ENCODE measurements at regions not wholly inside any gene's neighbourhood (a gene's known extent, or its start where the extent isn't known, plus 50 kb on each side); places are given as distances from the start of the nearest gene placed in this dataset.

- peak in 1 of 3 donors; percentile 6 for DNase-seq
- Mint-ChIP-seq H3K4me1 (no peaks in the 10 kb centered on the region), H3K27ac (no peak overlapping the region), H3K4me3 (no peak overlapping the region), H3K9me3 (no peaks in the 10 kb centered on the region), H3K27me3 (ENCODE audit: low read depth in 3 of 3) (no peaks in the 10 kb centered on the region), H3K36me3 (no peaks in the 10 kb centered on the region)
These were observed 213.3 kb upstream of the MIR17HG start for GRCh38 chr13:91133941-91134802.

GRCh38 chr13:91134803-91135184 is 212.7 kb upstream of the MIR17HG start:
- Mint-ChIP-seq H3K27ac (no peak overlapping the region), H3K4me3 (no peak overlapping the region), H3K9me3 (no peaks in the 10 kb centered on the region), H3K27me3 (ENCODE audit: low read depth in 3 of 3) (no peaks in the 10 kb centered on the region), H3K36me3 (no peaks in the 10 kb centered on the region), H3K4me1 (no peaks in the 10 kb centered on the region)
- no peak for DNase-seq

- no peak overlapping the region for H3K4me3 Mint-ChIP-seq
- H3K4me1 Mint-ChIP-seq, result no peaks in the 10 kb centered on the region
- no peaks in the 10 kb centered on the region for H3K27me3 Mint-ChIP-seq (ENCODE audit: low read depth in 3 of 3)
- no peak overlapping the region for H3K27ac Mint-ChIP-seq
- H3K36me3 Mint-ChIP-seq, result no peaks in the 10 kb centered on the region
- H3K9me3 Mint-ChIP-seq, result no peaks in the 10 kb centered on the region
- no peak for DNase-seq
These were observed 212.1 kb upstream of the MIR17HG start for GRCh38 chr13:91135376-91135775.

- Mint-ChIP-seq H3K4me1 (no peaks in the 10 kb centered on the region), H3K4me3 (no peak overlapping the region), H3K27ac (no peak overlapping the region), H3K36me3 (no peaks in the 10 kb centered on the region), H3K9me3 (no peaks in the 10 kb centered on the region), H3K27me3 (ENCODE audit: low read depth in 3 of 3) (no peaks in the 10 kb centered on the region)
- no peak for DNase-seq
These were observed 211.5 kb upstream of the MIR17HG start for GRCh38 chr13:91135968-91136367.

GRCh38 chr13:91136806-91137205 is 210.7 kb upstream of the MIR17HG start:
- Mint-ChIP-seq H3K27ac (no peak overlapping the region), H3K4me3 (no peak overlapping the region), H3K27me3 (ENCODE audit: low read depth in 3 of 3) (no peaks in the 10 kb centered on the region), H3K9me3 (no peaks in the 10 kb centered on the region), H3K4me1 (no peaks in the 10 kb centered on the region), H3K36me3 (no peaks in the 10 kb centered on the region)
- no peak for DNase-seq

GRCh38 chr13:91139232-91139631 is 208.3 kb upstream of the MIR17HG start:
- no peak overlapping the region for H3K4me3 Mint-ChIP-seq
- no peaks in the 10 kb centered on the region for H3K36me3 Mint-ChIP-seq
- no peaks in the 10 kb centered on the region for H3K9me3 Mint-ChIP-seq
- no peaks in the 10 kb centered on the region for H3K4me1 Mint-ChIP-seq
- no peaks in the 10 kb centered on the region for H3K27me3 Mint-ChIP-seq (ENCODE audit: low read depth in 3 of 3)
- no peak overlapping the region for H3K27ac Mint-ChIP-seq
- no peak for DNase-seq

- H3K27me3 Mint-ChIP-seq (ENCODE audit: low read depth in 3 of 3), result no peaks in the 10 kb centered on the region
- H3K9me3 Mint-ChIP-seq, result peaks cover 0 to 3% (median 0%) of the 10 kb centered on the region in 6 donors
- no peak overlapping the region for H3K27ac Mint-ChIP-seq
- no peaks in the 10 kb centered on the region for H3K36me3 Mint-ChIP-seq
- DNase-seq, result no peak
- no peak overlapping the region for H3K4me3 Mint-ChIP-seq
- H3K4me1 Mint-ChIP-seq, result no peaks in the 10 kb centered on the region
These were observed 205.9 kb upstream of the MIR17HG start for GRCh38 chr13:91141543-91142061.

- DNase-seq, result no peak
- Mint-ChIP-seq H3K4me1 (no peaks in the 10 kb centered on the region), H3K9me3 (peaks cover 0 to 3% (median 0%) of the 10 kb centered on the region in 6 donors), H3K27me3 (ENCODE audit: low read depth in 3 of 3) (no peaks in the 10 kb centered on the region), H3K4me3 (no peak overlapping the region), H3K36me3 (no peaks in the 10 kb centered on the region), H3K27ac (no peak overlapping the region)
These were observed 204.9 kb upstream of the MIR17HG start for GRCh38 chr13:91142572-91142971.

GRCh38 chr13:91144054-91144453 is 203.4 kb upstream of the MIR17HG start:
- Mint-ChIP-seq H3K9me3 (peaks cover 0 to 3% (median 0%) of the 10 kb centered on the region in 6 donors), H3K4me1 (no peaks in the 10 kb centered on the region), H3K27me3 (ENCODE audit: low read depth in 3 of 3) (no peaks in the 10 kb centered on the region), H3K4me3 (no peak overlapping the region), H3K27ac (no peak overlapping the region), H3K36me3 (no peaks in the 10 kb centered on the region)
- no peak for DNase-seq

GRCh38 chr13:91144486-91144885 is 203.0 kb upstream of the MIR17HG start:
- H3K27ac Mint-ChIP-seq, result no peak overlapping the region
- DNase-seq, result no peak
- H3K4me3 Mint-ChIP-seq, result no peak overlapping the region
- peaks cover 0 to 3% (median 0%) of the 10 kb centered on the region in 6 donors for H3K9me3 Mint-ChIP-seq
- H3K36me3 Mint-ChIP-seq, result no peaks in the 10 kb centered on the region
- H3K4me1 Mint-ChIP-seq, result no peaks in the 10 kb centered on the region
- H3K27me3 Mint-ChIP-seq (ENCODE audit: low read depth in 3 of 3), result no peaks in the 10 kb centered on the region

- H3K9me3 Mint-ChIP-seq, result peaks cover 0 to 3% (median under 1%) of the 10 kb centered on the region in 6 donors
- H3K4me1 Mint-ChIP-seq, result no peaks in the 10 kb centered on the region
These were observed 201.8 kb upstream of the MIR17HG start for GRCh38 chr13:91145571-91146205.

GRCh38 chr13:91146601-91147000 is 200.9 kb upstream of the MIR17HG start:
- Mint-ChIP-seq H3K4me3 (no peak overlapping the region), H3K27ac (no peak overlapping the region), H3K27me3 (ENCODE audit: low read depth in 3 of 3) (no peaks in the 10 kb centered on the region), H3K9me3 (peaks cover 0 to 3% (median under 1%) of the 10 kb centered on the region in 6 donors), H3K4me1 (no peaks in the 10 kb centered on the region), H3K36me3 (no peaks in the 10 kb centered on the region)
- DNase-seq, result no peak

More at GRCh38 chr13:91145571-91146205, 201.8 kb upstream of the MIR17HG start:
- Mint-ChIP-seq H3K4me3 (no peak overlapping the region), H3K36me3 (no peaks in the 10 kb centered on the region), H3K27me3 (ENCODE audit: low read depth in 3 of 3) (no peaks in the 10 kb centered on the region), H3K27ac (no peak overlapping the region)
- no peak for DNase-seq

GRCh38 chr13:91148098-91148497 is 199.4 kb upstream of the MIR17HG start:
- H3K27ac Mint-ChIP-seq, result no peak overlapping the region
- no peak overlapping the region for H3K4me3 Mint-ChIP-seq
- no peak for DNase-seq
- H3K9me3 Mint-ChIP-seq, result peaks cover 0 to 3% (median under 1%) of the 10 kb centered on the region in 6 donors
- H3K36me3 Mint-ChIP-seq, result no peaks in the 10 kb centered on the region
- H3K27me3 Mint-ChIP-seq (ENCODE audit: low read depth in 3 of 3), result no peaks in the 10 kb centered on the region
- no peaks in the 10 kb centered on the region for H3K4me1 Mint-ChIP-seq

GRCh38 chr13:91151921-91152320 is 195.6 kb upstream of the MIR17HG start:
- Mint-ChIP-seq H3K9me3 (peaks cover 0 to 8% (median 2%) of the 10 kb centered on the region in 6 donors), H3K36me3 (no peaks in the 10 kb centered on the region), H3K4me1 (no peaks in the 10 kb centered on the region), H3K27me3 (ENCODE audit: low read depth in 3 of 3) (no peaks in the 10 kb centered on the region), H3K4me3 (no peak overlapping the region), H3K27ac (no peak overlapping the region)
- no peak for DNase-seq

Data from immature natural killer cell (primary cell).